ENCODE measurements at regions not wholly inside any gene's neighbourhood (a gene's known extent, or its start where the extent isn't known, plus 50 kb on each side); places are given as distances from the start of the nearest gene placed in this dataset.

GRCh38 chr4:110967936-110968335, 345.1 kb upstream of the PITX2 start:
- no peak for DNase-seq

DNA sequence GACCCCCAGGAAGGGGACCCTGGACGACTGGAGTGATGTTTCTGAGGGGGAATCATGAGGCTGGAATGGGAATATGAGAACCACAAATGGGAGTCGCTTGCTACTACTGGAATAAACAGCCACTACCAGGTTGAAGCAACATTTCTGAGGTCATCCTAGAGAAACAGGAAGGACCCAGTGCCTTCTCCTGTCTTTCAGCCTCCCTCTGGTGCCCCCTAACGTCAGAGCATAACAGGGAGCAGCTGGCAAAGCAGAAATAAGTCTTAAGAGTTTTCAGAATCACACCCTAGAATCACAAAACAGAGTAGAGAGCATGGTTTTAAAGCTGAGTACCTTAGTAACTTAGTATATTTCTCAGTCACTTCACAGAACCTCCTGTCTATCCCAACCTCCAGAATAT, 347.8 kb upstream of the PITX2 start:
- peak in 1 of 2 donors; percentile 1 for DNase-seq

DNA sequence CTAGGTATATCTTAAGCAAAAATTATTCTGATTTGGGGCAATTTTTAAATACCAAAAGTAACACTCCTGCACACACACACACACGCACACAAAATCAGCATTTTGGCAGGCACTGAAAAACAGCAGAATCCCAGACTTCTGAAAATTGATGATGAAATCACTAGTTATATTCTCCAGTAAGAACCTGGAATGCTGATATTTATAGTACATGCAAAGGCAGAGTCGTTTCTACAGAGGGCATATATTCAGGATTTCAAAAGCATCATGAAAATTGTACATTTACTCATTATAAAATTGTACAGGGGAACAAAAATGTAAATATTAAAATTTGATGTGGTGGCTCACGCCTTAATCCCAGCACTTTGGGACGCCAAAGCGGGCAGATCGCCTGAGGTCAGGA, 352.5 kb upstream of the PITX2 start:
- DNase-seq, result no peak

DNA sequence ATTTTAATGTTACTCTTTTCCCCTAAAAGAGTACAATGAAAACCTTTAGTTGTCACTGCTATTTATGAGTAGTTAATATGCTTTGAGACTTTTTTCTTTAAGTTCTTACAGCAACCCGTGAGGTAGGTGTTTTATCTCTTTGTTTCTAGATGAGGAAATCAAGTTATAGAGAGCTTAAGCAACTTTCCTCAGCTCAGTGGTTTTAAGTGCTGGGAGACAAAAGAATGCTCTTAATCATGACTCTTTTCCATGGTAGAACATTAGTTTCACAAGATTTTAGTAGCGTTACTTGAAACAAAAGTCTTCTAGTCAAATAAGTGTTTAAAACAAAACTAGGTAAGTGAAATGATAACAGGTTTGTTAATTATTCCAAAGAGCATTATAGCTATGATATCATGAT, 354.7 kb upstream of the PITX2 start:
- DNase-seq, result no peak

GRCh38 chr4:110978761-110979160, 355.9 kb upstream of the PITX2 start:
- no peak for DNase-seq

GRCh38 chr4:110982486-110982885, 359.6 kb upstream of the PITX2 start:
- no peak for DNase-seq

- no peak for DNase-seq
Measured at GRCh38 chr4:110988722-110989121, 365.8 kb upstream of the PITX2 start.

DNA sequence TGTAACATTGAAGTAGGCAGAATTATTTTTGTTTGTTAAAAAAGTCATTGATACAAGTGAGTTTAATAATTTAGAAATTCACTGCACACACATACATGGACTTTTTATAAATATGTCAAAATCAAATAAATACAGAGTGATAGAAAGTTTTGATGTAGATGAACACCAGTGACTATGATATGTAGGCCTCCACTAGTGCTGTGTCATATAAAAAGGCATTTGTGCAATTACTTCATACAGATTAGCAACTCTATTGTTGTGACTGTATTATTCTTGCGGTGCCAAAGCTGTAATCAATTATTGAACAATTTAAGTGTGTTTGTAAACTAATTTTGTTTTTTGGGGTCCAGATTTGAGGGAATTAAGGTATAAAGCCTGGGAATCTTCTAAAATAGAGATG, 366.2 kb upstream of the PITX2 start:
- no peak for DNase-seq

DNA sequence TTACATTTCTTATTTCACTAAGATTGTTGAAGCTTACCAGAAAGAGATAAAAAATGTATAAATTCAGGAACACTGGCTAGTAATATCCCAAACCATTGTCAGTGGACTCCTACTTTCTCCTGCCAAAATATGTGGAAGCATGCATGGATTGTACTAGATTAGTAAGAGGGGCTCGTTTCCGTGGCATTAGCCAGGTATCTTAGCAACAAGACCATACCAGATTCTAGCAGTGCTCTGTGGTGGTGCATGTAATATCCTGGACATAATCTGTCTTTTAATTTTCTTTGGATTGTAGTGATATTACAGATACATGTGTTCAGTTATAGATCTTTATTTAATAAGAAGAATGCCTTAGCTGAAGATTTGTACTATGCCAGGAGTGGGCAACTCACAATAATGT, 371.9 kb upstream of the PITX2 start:
- no peak for DNase-seq

GRCh38 chr4:110998320-110998719, 375.4 kb upstream of the PITX2 start:
- DNase-seq, result no peak

DNA sequence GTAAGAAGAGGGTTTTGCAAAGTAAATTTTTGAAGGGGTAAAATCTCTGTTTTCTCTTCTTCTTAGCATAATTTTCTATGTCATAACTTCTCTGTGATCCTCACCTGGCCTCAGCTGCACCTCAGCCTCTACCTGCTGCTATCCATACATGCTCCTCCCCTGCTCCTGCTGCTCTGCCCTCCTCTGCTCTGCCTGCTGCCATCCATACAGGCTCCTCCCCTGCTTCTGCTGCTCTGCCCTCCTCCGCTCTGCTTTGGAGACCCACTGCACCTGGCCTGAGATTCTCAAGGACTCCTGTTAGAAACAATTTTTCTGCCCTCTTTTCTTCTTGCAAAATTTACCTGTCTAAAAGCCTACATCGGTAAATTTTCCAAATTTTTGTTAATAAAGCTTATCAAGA, 388.6 kb upstream of the PITX2 start:
- no peak for DNase-seq

DNA sequence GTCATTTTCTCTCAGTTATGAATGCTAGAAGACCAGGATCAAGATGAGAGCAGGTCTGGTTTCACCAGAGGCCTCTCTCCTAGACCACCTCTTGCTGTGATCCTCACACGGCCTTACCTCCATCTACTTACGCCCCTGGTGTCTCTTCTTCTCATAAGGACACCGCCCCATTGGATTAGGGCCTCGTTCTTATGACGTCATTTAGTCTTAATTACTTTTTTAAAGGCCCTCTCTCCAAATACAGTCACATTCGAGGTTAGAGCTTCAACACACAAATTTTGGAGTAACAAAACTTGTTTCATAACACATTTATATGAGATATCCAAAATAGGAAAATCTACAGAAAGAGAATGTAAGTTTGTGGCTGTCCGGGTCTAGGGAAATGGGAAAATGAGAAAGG, 391.0 kb upstream of the PITX2 start:
- no peak for DNase-seq

- no peak for DNase-seq
Measured at GRCh38 chr4:111014537-111014936, 391.7 kb upstream of the PITX2 start.

GRCh38 chr4:111016416-111016815, 393.5 kb upstream of the PITX2 start:
- no peak for DNase-seq

- no peak for DNase-seq
Measured at GRCh38 chr4:111018216-111018615, 395.3 kb upstream of the PITX2 start.

GRCh38 chr4:111020476-111020875, 397.6 kb upstream of the PITX2 start:
- no peak for DNase-seq

DNA sequence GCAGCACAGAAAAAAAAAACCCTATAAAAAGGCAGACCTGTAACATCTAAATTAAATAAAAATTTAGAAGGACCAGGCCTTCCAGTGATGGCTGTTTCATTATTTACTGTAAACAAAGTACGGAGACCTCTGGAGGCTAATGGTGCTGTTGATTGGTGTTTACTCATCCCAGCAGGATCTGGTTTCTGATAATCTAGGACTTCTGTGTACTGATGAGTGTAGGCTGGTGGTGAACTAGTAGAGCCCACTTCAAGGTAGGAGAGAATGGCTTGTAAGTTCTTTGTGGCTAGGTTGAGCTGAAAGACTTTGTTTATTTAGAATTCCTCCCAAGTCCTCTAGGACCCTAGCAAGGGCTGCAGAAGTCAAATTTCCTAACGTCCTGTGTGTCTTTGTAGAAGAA, 398.1 kb upstream of the PITX2 start:
- no peak for DNase-seq

DNA sequence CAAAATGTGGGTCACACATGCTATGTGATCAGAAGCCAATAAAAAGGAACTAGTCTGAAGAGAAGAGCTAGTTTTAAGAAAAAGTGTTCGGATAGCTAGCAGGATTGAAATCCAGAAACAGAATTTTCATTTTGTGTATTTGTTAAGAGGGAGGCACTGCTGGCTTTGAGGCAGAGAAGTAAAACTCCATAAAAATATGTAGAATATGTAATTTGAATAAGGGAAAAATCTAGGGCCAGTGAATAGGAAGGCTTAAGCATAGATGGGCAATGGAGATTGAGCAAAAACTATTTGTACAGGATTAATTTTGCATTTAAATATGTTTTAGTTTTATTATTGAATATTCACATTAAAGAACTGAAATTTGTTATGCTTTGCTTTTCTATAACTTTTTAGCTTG, 399.9 kb upstream of the PITX2 start:
- no peak for DNase-seq

GRCh38 chr4:111027526-111027925, 404.6 kb upstream of the PITX2 start:
- no peak for DNase-seq

GRCh38 chr4:111028795-111029194, 405.9 kb upstream of the PITX2 start:
- no peak for DNase-seq

- DNase-seq, result no peak
Measured at GRCh38 chr4:111031001-111031579, 408.2 kb upstream of the PITX2 start.

GRCh38 chr4:111031596-111031995, 408.7 kb upstream of the PITX2 start:
- DNase-seq, result no peak

- DNase-seq, result no peak
Measured at GRCh38 chr4:111037591-111038360, 414.9 kb upstream of the PITX2 start.

- DNase-seq, result no peak
Measured at GRCh38 chr4:111040904-111041303, 418.0 kb upstream of the PITX2 start.

- no peak for DNase-seq
Measured at GRCh38 chr4:111043286-111043685, 420.4 kb upstream of the PITX2 start.

All from stimulated activated CD4-positive, alpha-beta T cell treated with anti-CD3 and anti-CD28 coated beads, Interleukin-2, amount 100 ng/mL, for 24 hours (primary cell).